Prostate gland (tissue), 2 donors: ENCODE measurements at regions not wholly inside any gene's neighbourhood (a gene's known extent, or its start where the extent isn't known, plus 50 kb on each side); places are given as distances from the start of the nearest gene placed in this dataset.

ENCODE experiments used
- CTCF ChIP-seq, 4 experiments: fragments of 200-600 bp in 2 of 4; fragments of 450-650 bp in 2 of 4; sonication (generic) in 2 of 4; IDR thresholded peaks; 1 replicate in 3 of 4; 2 replicates in 1 of 4; pipeline ENCODE4 v1.5.1; 2016 to 2019; ENCODE audit warnings: antibody characterized with exemption in 4 of 4, mild to moderate bottlenecking in 2 of 4, moderate library complexity in 2 of 4
- POLR2A ChIP-seq: fragments of 450-650 bp; IDR thresholded peaks from one replicate; pipeline ENCODE4 v1.6.1; 2016; ENCODE audit warnings: antibody characterized with exemption, mild to moderate bottlenecking
- POLR2AphosphoS5 ChIP-seq: sonication (generic); formaldehyde crosslinking; IDR thresholded peaks from one replicate; pipeline ENCODE4 v1.6.1; 2017; ENCODE audit warnings: antibody characterized with exemption

DNA sequence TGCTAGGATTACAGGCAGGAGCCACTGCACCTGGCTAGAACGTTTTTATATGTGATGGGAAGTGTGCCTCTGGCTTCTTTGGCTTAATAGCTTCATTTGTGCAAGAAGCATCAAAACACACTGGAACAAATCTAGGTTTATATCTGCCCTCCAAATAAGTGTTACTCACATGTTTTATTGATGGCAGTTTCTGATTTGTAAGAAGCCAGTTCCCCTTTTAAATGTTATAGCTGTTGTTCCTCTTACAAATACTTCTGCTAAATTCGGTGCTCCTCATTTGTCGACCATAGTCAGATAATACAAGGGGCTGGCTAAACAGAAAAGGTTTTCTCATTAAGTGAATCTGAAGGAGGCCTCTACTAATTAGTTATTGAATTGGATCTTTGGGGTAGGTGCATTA lies 307.1 kb upstream of the SEMA6D start:
- no peak for TF ChIP-seq CTCF (IDR thresholded peaks at IDR 0.05)
- TF ChIP-seq POLR2AphosphoS5: no peak
- TF ChIP-seq POLR2A: no peak
